Hepatocyte (in vitro differentiated cells): ENCODE measurements at regions not wholly inside any gene's neighbourhood (a gene's known extent, or its start where the extent isn't known, plus 50 kb on each side); places are given as distances from the start of the nearest gene placed in this dataset.

Experiments used
- DNase-seq: peaks from one replicate; pipeline ENCODE4 v3.0.0-alpha.2; 2016; ENCODE audit warnings: low spot score
- H2AFZ ChIP-seq: fragments of 200-600 bp; sonication (generic); 2 replicates; pipeline ENCODE4 v1.6.0; 2016; ENCODE audit warnings: antibody characterized with exemption, mild to moderate bottlenecking
- H3K27ac ChIP-seq: fragments of 200-600 bp; sonication (generic); 2 replicates; pipeline ENCODE4 v1.5.1; 2016; ENCODE audit warnings: mild to moderate bottlenecking
- H3K27me3 ChIP-seq: fragments of 200-600 bp; sonication (generic); 2 replicates; pipeline ENCODE4 v1.6.1; 2016
- H3K36me3 ChIP-seq: fragments of 200-600 bp; sonication (generic); replicated peaks from 2 replicates; pipeline ENCODE4 v1.5.1; 2016; ENCODE audit warnings: low read depth; ENCODE audit not compliant: insufficient read depth
- H3K4me1 ChIP-seq: fragments of 200-600 bp; sonication (generic); 2 replicates; pipeline ENCODE4 v1.5.1; 2016; ENCODE audit warnings: mild to moderate bottlenecking, moderate library complexity; ENCODE audit not compliant: insufficient read depth
- H3K4me2 ChIP-seq: fragments of 200-600 bp; sonication (generic); 2 replicates; pipeline ENCODE4 v1.6.0; 2016
- H3K4me3 ChIP-seq: fragments of 200-600 bp; sonication (generic); 2 replicates; pipeline ENCODE4 v1.5.1; 2016; ENCODE audit warnings: mild to moderate bottlenecking
- H3K79me2 ChIP-seq: fragments of 200-600 bp; sonication (generic); 2 replicates; pipeline ENCODE4 v1.6.0; 2017; ENCODE audit warnings: mild to moderate bottlenecking
- H3K9me2 ChIP-seq: fragments of 200-600 bp; sonication (generic); replicated peaks from 2 replicates; pipeline ENCODE4 v1.6.0; 2017; ENCODE audit warnings: mild to moderate bottlenecking; ENCODE audit not compliant: insufficient read depth
- H3K9me3 ChIP-seq: fragments of 200-600 bp; sonication (generic); 2 replicates; pipeline ENCODE4 v1.5.1; 2016; ENCODE audit warnings: low read depth, mild to moderate bottlenecking
- H4K20me1 ChIP-seq: fragments of 200-600 bp; sonication (generic); 2 replicates; pipeline ENCODE4 v1.6.0; 2016; ENCODE audit warnings: mild to moderate bottlenecking; ENCODE audit not compliant: insufficient read depth, poor library complexity, severe bottlenecking
- EZH2 ChIP-seq: fragments of 200-600 bp; sonication (generic); IDR thresholded peaks from 2 replicates; pipeline ENCODE4 v1.6.1; 2016; ENCODE audit warnings: antibody characterized with exemption, mild to moderate bottlenecking, borderline replicate concordance
- EZH2phosphoT487 ChIP-seq: fragments of 200-600 bp; sonication (generic); IDR thresholded peaks from one replicate; pipeline ENCODE4 v1.6.1; 2018; ENCODE audit warnings: antibody characterized with exemption, mild to moderate bottlenecking, low read depth, moderate library complexity; ENCODE audit not compliant: unreplicated experiment, severe bottlenecking
- WGBS: methylation state at CpG from one replicate; pipeline ENCODE4 v1.1.6; 2016; ENCODE audit warnings: low lambda C conversion rate; ENCODE audit errors: missing lambda C conversion rate; 5-methylcytosine and 5-hydroxymethylcytosine counted together
- TF ChIP-seq, protein P1 (sequence below): fragments of 200-600 bp; sonication (generic); IDR thresholded peaks from 2 replicates; pipeline ENCODE4 v1.5.1; 2016; ENCODE audit warnings: antibody characterized with exemption, mild to moderate bottlenecking; ENCODE audit not compliant: poor library complexity

DNA sequence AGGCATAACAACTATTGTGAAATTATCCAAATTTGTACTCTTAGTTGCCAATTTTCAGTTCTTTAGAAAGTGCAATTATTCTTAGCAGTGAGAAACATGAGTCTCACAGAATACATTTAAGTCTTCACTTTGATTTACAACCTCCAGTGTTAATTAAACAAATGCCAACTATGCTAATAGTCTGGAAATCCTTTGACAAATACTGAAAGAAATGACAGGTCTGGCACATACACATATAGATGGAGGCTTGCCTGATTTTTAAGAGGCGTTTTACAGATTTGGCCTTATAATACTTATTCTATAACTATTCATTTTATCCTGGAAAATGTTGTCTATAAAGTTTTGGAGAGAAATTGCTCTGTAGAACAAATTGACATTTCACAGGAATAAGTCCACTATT lies 320.1 kb downstream of the TRIML1 start:
- 69% methylated on average over 1 of the region's 1 CpG for WGBS
- TF ChIP-seq, protein P1, sequence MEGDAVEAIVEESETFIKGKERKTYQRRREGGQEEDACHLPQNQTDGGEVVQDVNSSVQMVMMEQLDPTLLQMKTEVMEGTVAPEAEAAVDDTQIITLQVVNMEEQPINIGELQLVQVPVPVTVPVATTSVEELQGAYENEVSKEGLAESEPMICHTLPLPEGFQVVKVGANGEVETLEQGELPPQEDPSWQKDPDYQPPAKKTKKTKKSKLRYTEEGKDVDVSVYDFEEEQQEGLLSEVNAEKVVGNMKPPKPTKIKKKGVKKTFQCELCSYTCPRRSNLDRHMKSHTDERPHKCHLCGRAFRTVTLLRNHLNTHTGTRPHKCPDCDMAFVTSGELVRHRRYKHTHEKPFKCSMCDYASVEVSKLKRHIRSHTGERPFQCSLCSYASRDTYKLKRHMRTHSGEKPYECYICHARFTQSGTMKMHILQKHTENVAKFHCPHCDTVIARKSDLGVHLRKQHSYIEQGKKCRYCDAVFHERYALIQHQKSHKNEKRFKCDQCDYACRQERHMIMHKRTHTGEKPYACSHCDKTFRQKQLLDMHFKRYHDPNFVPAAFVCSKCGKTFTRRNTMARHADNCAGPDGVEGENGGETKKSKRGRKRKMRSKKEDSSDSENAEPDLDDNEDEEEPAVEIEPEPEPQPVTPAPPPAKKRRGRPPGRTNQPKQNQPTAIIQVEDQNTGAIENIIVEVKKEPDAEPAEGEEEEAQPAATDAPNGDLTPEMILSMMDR, result no peak
- no peak for TF ChIP-seq EZH2phosphoT487

GRCh38 chr4:188463909-188464308 lies 324.7 kb downstream of the TRIML1 start:
- Histone ChIP-seq H3K4me1 (no peaks in the 10 kb centered on the region), H3K9me3 (no peaks in the 10 kb centered on the region), H3K4me3 (no peak overlapping the region), H3K9me2 (no peaks in the 10 kb centered on the region), H3K27ac (no peak overlapping the region), H3K36me3 (no peaks in the 10 kb centered on the region), H3K79me2 (no peaks in the 10 kb centered on the region), H2AFZ (no peak overlapping the region), H4K20me1 (no peaks in the 10 kb centered on the region), H3K27me3 (no peaks in the 10 kb centered on the region), H3K4me2 (no peak overlapping the region)
- WGBS, result 100% methylated on average over 2 of the region's 2 CpGs
- no peak for TF ChIP-seq EZH2phosphoT487
- TF ChIP-seq, protein P1, result no peak
- no peak for TF ChIP-seq EZH2
- no peak for DNase-seq

More for the DNA sequence above, 320.1 kb downstream of the TRIML1 start:
- no peak for DNase-seq
- H3K27ac ChIP-seq, result no peak overlapping the region
- no peak overlapping the region for H3K4me2 ChIP-seq
- no peak overlapping the region for H2AFZ ChIP-seq
- H4K20me1 ChIP-seq, result no peaks in the 10 kb centered on the region
- no peaks in the 10 kb centered on the region for H3K9me2 ChIP-seq
- H3K27me3 ChIP-seq, result no peaks in the 10 kb centered on the region
- no peaks in the 10 kb centered on the region for H3K4me1 ChIP-seq
- no peaks in the 10 kb centered on the region for H3K9me3 ChIP-seq
- H3K36me3 ChIP-seq, result no peaks in the 10 kb centered on the region
- no peak overlapping the region for H3K4me3 ChIP-seq
- no peaks in the 10 kb centered on the region for H3K79me2 ChIP-seq

- DNase-seq, result no peak
- no peaks in the 10 kb centered on the region for H3K9me3 ChIP-seq
- H3K27ac ChIP-seq, result no peak overlapping the region
- H3K4me3 ChIP-seq, result no peak overlapping the region
- no peaks in the 10 kb centered on the region for H4K20me1 ChIP-seq
- no peaks in the 10 kb centered on the region for H3K36me3 ChIP-seq
- no peak overlapping the region for H3K4me2 ChIP-seq
- no peaks in the 10 kb centered on the region for H3K9me2 ChIP-seq
- H3K4me1 ChIP-seq, result no peaks in the 10 kb centered on the region
- no peak overlapping the region for H2AFZ ChIP-seq
- H3K27me3 ChIP-seq, result no peaks in the 10 kb centered on the region
- no peaks in the 10 kb centered on the region for H3K79me2 ChIP-seq
- TF ChIP-seq EZH2phosphoT487, result no peak
- no peak for TF ChIP-seq EZH2
- TF ChIP-seq, protein P1, result no peak
- WGBS, result 67% methylated on average over 1 of the region's 1 CpG
Observed at GRCh38 chr4:188466001-188466400, 326.8 kb downstream of the TRIML1 start.

DNA sequence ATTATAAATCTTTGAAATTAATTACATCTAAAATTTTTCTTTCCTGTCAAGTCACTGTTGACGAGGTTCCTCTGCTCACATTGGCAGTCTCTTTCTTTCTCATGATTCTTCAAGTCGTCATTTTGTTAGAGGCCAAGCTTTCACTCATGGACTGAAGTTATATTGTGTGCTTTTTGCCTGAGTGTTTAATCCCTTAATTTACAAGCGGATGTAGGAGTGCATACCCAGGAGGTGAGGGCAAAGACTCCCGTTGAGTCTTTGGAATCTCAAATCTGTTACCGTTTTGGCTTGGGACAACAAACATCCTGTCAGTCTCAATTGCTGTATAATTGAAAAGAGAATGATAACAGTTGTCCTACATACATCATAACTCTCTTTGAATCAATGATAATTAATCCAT lies 345.0 kb downstream of the TRIML1 start:
- Histone ChIP-seq H4K20me1 (no peaks in the 10 kb centered on the region), H3K4me2 (no peak overlapping the region), H3K9me2 (no peaks in the 10 kb centered on the region), H3K4me1 (no peaks in the 10 kb centered on the region), H3K27ac (no peak overlapping the region), H2AFZ (no peak overlapping the region), H3K79me2 (no peaks in the 10 kb centered on the region), H3K27me3 (no peaks in the 10 kb centered on the region), H3K36me3 (no peaks in the 10 kb centered on the region), H3K9me3 (no peaks in the 10 kb centered on the region), H3K4me3 (no peak overlapping the region)
- TF ChIP-seq, protein P1, result no peak
- TF ChIP-seq EZH2phosphoT487, result no peak
- TF ChIP-seq EZH2, result no peak
- 76% methylated on average over 5 of the region's 5 CpGs for WGBS
- no peak for DNase-seq
